Retinal pigment epithelial cell (primary cell): ENCODE measurements at regions not wholly inside any gene's neighbourhood (a gene's known extent, or its start where the extent isn't known, plus 50 kb on each side); places are given as distances from the start of the nearest gene placed in this dataset.

Experiments used
- DNase-seq: peaks from one replicate; pipeline ENCODE4 v3.0.0-alpha.2; 2010; ENCODE audit warnings: low read depth
- H3K4me3 ChIP-seq: 2 replicates; pipeline ENCODE4 v1.5.1; 2011; ENCODE audit warnings: mild to moderate bottlenecking, low read length, control low read depth, moderate library complexity
- TF ChIP-seq, protein P1 (sequence below): conservative IDR thresholded peaks from 2 replicates; pipeline ENCODE4 v1.5.1; 2011; ENCODE audit warnings: low read depth, low read length, control low read depth, inconsistent platforms

DNA sequence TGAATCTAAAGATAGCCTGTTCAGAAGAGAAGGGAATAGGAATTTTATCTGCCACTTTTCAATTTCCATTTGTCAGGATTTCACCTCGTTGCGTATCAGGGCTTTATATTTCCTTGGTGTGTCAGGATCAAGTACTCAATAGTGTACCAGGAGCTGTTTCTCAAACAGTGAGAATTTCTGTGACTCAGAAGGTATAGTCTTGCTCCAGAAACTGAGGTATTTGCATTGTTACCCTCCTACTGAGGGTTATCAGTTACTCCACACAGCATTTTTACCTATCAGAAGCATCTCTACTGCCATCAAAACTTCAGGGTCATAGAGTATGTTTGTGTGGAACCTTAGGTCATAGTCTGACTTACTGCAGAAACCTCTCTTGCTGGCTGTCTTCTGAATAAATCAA, 271.7 kb upstream of the EDNRB start:
- TF ChIP-seq, protein P1, sequence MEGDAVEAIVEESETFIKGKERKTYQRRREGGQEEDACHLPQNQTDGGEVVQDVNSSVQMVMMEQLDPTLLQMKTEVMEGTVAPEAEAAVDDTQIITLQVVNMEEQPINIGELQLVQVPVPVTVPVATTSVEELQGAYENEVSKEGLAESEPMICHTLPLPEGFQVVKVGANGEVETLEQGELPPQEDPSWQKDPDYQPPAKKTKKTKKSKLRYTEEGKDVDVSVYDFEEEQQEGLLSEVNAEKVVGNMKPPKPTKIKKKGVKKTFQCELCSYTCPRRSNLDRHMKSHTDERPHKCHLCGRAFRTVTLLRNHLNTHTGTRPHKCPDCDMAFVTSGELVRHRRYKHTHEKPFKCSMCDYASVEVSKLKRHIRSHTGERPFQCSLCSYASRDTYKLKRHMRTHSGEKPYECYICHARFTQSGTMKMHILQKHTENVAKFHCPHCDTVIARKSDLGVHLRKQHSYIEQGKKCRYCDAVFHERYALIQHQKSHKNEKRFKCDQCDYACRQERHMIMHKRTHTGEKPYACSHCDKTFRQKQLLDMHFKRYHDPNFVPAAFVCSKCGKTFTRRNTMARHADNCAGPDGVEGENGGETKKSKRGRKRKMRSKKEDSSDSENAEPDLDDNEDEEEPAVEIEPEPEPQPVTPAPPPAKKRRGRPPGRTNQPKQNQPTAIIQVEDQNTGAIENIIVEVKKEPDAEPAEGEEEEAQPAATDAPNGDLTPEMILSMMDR, result no peak
- no peak overlapping the region for H3K4me3 ChIP-seq
- no peak for DNase-seq

DNA sequence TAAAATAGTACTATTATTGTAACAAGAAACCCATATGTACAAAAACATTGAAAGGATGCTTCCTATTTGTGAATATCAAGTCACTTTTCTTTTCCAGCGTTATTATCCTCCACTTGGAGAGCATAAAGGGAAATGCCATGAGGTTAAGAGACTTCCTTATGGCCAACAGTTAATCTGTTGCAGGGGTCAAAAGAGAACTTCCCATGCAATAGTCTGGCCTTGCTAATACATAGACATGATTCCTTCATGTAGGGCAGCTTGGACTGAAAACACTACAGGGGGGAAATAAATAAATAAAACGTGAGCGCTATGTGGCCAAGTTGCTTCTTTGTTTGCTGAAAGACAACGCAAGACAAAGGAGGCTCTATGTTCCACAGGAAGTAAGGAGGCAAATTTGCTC, 269.1 kb upstream of the EDNRB start:
- TF ChIP-seq, protein P1, result no peak
- H3K4me3 ChIP-seq, result no peak overlapping the region
- no peak for DNase-seq

DNA sequence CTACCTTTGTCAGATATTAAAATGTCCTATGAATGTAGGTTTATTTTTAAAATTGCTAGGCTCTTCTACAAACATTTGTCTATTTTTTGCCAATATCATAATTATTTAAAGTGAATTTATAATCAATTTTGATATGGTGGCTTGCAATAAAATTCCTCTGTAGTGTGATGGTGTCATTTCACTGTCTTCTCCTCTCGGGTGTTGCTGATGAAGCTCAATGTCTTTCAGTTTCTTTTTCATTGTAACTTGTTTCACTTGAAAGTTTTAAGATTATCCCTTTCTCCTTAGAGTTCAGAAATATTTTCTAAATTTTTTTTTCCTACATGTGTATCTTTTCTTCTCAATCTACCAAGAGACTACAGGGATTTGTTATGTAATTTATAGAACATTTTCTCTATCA, 267.1 kb upstream of the EDNRB start:
- no peak for DNase-seq
- TF ChIP-seq, protein P1, result no peak
- no peak overlapping the region for H3K4me3 ChIP-seq

DNA sequence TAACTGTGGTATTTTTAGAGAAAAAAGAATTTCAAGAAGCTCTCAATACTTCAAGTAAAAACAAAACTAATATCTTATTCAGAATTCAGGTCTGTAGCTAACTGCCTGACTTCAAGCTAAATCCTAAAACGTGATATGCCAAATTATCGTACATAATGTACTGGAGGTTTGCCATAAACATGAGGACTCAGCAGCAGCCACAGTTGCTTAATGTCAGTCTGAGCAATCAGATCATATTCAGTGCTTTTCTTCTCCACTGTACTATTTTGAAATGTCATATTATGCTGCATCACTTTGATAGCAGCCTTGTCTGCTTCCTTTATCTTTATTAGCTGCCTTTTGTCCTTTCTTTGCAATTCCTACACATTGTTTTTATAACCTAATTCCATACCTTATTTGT, 265.1 kb upstream of the EDNRB start:
- H3K4me3 ChIP-seq, result no peak overlapping the region
- TF ChIP-seq, protein P1, result no peak
- peak; percentile 14 for DNase-seq

DNA sequence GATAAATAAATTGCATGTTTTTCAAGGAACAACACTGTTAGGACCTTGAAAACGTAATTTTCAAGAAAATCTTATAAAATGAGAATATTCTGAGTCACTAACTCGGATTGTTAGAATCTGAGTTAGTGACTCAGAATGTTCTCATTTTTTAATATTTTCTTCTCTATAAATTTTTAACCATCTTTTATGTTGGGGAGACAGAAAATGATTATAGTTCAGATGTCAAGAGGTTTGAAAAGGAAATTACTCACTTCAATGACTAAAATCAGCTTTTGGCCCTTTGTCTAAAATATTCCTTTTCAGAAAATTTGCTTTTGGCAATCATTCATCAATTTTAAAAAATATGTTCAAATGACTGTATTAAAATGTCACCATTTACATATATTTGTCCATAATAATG, 264.2 kb upstream of the EDNRB start:
- TF ChIP-seq, protein P1, result no peak
- no peak for DNase-seq
- H3K4me3 ChIP-seq, result no peak overlapping the region

DNA sequence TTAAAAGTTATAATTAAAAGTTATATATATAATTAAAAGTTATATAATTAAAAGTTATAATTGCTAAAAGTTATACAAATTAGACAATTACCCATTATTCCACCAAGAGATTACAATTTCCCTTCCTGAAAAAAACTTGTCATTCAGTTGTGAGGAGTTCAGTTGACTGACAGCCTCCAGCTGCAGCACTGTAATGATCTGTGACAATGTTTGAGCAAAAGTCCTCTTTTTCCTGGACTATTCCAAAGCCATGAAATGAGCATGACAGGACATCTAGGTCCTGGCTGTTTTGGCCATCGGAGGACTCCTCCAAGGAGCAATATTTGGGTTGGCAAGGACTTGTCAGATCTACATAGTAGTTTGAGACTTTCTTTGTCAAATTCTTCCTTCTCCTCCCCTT, 258.7 kb upstream of the EDNRB start:
- TF ChIP-seq, protein P1, result no peak

DNA sequence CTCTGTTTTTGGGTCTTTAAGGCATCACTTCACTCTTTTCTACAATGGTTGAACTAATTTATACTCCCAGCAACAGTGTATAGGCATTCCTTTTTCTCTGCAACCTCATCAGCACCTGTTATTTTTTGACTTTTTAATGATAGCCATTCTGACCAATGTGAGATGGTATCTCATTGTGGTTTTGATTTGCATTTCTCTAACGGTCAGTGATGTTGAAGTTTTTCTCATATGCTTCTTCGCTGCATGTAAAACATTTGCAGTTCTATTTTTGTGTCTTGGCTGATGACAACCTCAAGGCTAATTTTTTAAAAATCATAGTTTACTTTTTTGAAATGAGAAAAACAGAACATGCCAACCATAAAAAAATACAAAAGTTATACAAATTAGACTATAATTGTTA, 258.2 kb upstream of the EDNRB start:
- no peak for DNase-seq
- TF ChIP-seq, protein P1, result no peak
- H3K4me3 ChIP-seq, result no peak overlapping the region

More for the DNA sequence above, 258.7 kb upstream of the EDNRB start:
- DNase-seq, result no peak
- no peak overlapping the region for H3K4me3 ChIP-seq
